ENCODE measurements at regions not wholly inside any gene's neighbourhood (a gene's known extent, or its start where the extent isn't known, plus 50 kb on each side); places are given as distances from the start of the nearest gene placed in this dataset.

DNA sequence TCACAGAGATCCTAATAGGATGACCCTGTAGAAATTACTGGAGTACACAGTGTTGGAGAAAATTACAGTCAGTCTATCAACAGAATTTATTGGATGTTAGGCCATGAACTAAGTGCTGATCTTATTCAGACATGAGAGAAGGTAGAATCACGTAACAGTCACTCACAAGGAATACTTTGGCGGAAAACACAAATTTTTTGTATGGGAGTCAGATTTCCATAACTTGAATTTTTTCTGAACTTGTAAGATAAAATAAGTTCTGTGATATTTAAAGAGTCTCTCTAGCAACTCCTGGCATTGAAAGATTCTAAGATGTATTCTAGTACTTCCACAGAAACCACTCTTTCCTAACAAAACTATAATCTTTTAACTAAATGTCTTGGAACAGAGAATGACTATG is 178.8 kb upstream of the MME start:
- Histone ChIP-seq H3K9me3 (no peaks in the 10 kb centered on the region), H3K4me1 (ENCODE audit: insufficient read depth) (no peaks in the 10 kb centered on the region), H3K27me3 (no peaks in the 10 kb centered on the region), H3K4me3 (no peak overlapping the region), H3K36me3 (no peaks in the 10 kb centered on the region), H3K27ac (no peak overlapping the region)
- DNase-seq = no peak
- intact Hi-C loops (cut with DNase I) = no loop called here
- 79 to 91% (median 88%) methylated on average over 2 of the region's 2 CpGs for WGBS, 3 donors
- TF ChIP-seq POLR2A (IDR thresholded peaks at IDR 0.05) = no peak

DNA sequence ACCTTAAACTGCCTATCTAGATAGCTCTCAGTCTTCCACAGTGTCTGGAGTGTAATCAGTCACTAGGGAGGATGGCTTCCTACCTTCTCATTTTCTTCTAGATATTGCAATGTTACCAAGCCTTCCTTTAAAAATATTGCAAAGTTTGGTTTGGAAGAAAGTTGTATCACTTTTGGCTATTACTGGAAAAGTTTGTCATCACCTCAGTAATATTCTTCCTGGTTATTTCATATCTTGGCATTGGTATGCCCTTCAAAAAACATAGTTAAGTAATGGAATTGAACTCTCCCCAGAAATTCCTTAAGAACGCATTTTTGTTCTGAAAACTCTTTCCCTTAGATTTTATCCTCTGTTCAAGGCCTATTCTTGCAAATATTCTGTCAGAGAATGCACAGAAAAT is 179.3 kb upstream of the MME start:
- no peak overlapping the region for H3K4me3 ChIP-seq
- WGBS, 3 donors = 63 to 77% (median 69%) methylated on average over 1 of the region's 1 CpG
- DNase-seq = no peak
- no peaks in the 10 kb centered on the region for H3K27me3 ChIP-seq
- no peak for TF ChIP-seq EP300 (IDR thresholded peaks at IDR 0.05)
- TF ChIP-seq, protein P1, sequence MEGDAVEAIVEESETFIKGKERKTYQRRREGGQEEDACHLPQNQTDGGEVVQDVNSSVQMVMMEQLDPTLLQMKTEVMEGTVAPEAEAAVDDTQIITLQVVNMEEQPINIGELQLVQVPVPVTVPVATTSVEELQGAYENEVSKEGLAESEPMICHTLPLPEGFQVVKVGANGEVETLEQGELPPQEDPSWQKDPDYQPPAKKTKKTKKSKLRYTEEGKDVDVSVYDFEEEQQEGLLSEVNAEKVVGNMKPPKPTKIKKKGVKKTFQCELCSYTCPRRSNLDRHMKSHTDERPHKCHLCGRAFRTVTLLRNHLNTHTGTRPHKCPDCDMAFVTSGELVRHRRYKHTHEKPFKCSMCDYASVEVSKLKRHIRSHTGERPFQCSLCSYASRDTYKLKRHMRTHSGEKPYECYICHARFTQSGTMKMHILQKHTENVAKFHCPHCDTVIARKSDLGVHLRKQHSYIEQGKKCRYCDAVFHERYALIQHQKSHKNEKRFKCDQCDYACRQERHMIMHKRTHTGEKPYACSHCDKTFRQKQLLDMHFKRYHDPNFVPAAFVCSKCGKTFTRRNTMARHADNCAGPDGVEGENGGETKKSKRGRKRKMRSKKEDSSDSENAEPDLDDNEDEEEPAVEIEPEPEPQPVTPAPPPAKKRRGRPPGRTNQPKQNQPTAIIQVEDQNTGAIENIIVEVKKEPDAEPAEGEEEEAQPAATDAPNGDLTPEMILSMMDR (IDR thresholded peaks at IDR 0.05) = no peak
- no peak for TF ChIP-seq POLR2A (IDR thresholded peaks at IDR 0.05)
- intact Hi-C loops (cut with DNase I) = no loop called here
- H3K36me3 ChIP-seq = no peaks in the 10 kb centered on the region
- H3K4me1 ChIP-seq (ENCODE audit: insufficient read depth) = no peaks in the 10 kb centered on the region
- no peaks in the 10 kb centered on the region for H3K9me3 ChIP-seq
- H3K27ac ChIP-seq = no peak overlapping the region

DNA sequence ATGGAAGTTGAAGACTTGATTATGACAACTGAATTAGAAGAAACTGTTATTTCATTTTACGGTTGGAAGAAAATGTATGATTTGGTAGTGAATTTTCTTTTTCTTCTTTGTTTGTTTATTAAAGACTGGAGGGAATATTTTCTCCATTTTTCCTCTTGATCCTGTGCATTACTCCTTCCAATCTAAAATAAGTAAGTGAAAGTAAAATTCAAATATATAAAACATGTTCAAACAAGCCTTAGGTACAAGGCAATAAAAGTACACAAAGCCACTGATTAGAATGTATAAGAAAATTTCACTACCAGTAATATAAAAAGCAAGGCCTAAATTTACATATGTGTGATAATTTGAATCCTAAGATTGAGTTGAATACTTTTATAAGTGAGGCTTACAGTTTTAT is 181.2 kb upstream of the MME start:
- no peaks in the 10 kb centered on the region for H3K36me3 ChIP-seq
- intact Hi-C loops (cut with DNase I) = no loop called here
- H3K4me3 ChIP-seq = no peak overlapping the region
- no peaks in the 10 kb centered on the region for H3K4me1 ChIP-seq (ENCODE audit: insufficient read depth)
- 89 to 97% (median 93%) methylated on average over 1 of the region's 1 CpG for WGBS, 3 donors
- TF ChIP-seq, protein P1 (IDR thresholded peaks at IDR 0.05) = no peak
- TF ChIP-seq EP300 (IDR thresholded peaks at IDR 0.05) = no peak
- TF ChIP-seq POLR2A (IDR thresholded peaks at IDR 0.05) = no peak
- DNase-seq = no peak
- no peaks in the 10 kb centered on the region for H3K27me3 ChIP-seq
- no peaks in the 10 kb centered on the region for H3K9me3 ChIP-seq
- H3K27ac ChIP-seq = no peak overlapping the region

DNA sequence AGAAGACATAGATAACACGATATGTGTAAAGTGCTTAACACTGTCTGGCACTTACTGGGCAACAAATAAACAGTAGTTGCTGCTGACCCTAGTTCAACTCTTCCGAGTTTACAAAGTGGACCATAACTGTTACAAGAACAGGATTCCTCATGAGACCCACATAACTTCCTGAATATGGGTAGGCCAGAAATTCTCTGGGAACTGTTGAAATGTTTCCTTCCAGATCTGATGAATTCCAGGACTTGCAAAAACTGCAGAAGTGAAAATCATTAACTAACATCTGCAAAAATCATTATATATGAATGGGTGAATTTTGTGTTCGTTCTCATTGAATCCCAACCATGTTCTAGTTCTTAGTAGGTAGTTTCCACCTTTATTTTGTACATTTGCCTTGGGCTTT is 181.7 kb upstream of the MME start:
- intact Hi-C loops (cut with DNase I) = no loop called here
- Histone ChIP-seq H3K9me3 (no peaks in the 10 kb centered on the region), H3K4me1 (ENCODE audit: insufficient read depth) (no peaks in the 10 kb centered on the region), H3K36me3 (no peaks in the 10 kb centered on the region), H3K27ac (no peak overlapping the region), H3K4me3 (no peak overlapping the region), H3K27me3 (no peaks in the 10 kb centered on the region)
- TF ChIP-seq, protein P1 (IDR thresholded peaks at IDR 0.05) = no peak
- TF ChIP-seq EP300 (IDR thresholded peaks at IDR 0.05) (no peak), POLR2A (IDR thresholded peaks at IDR 0.05) (no peak)
- no peak for DNase-seq
- WGBS, 3 donors = 63 to 79% (median 73%) methylated on average over 3 of the region's 3 CpGs

DNA sequence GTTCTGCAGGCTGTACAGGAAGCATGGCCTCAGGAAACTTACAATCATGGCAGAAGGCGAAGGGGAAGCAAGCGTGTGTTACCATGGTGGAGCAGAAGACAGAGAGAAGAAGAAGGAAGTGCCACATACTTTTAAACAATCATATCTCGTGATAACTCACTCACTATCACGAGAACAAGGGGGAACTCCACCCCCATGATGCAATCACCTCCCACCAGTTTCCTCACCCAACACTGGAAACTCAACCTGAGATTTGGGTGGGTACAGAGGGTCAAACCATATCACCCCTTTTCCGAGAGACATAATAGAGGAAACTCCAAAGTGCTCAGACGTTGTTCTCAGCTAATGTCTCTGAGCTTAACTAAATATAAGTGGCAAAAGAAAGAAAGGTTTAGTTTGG is 186.3 kb upstream of the MME start:
- intact Hi-C loops (cut with DNase I) = no loop called here
- TF ChIP-seq, protein P1 (IDR thresholded peaks at IDR 0.05) = no peak
- TF ChIP-seq EP300 (IDR thresholded peaks at IDR 0.05) = no peak
- TF ChIP-seq POLR2A (IDR thresholded peaks at IDR 0.05) = no peak

More for the DNA sequence above, 186.3 kb upstream of the MME start:
- Histone ChIP-seq H3K27ac (no peak overlapping the region), H3K4me1 (ENCODE audit: insufficient read depth) (no peaks in the 10 kb centered on the region), H3K27me3 (no peaks in the 10 kb centered on the region), H3K36me3 (no peaks in the 10 kb centered on the region), H3K9me3 (no peaks in the 10 kb centered on the region), H3K4me3 (no peak overlapping the region)
- WGBS, 3 donors = 91 to 93% (median 91%) methylated on average over 6 of the region's 6 CpGs
- no peak for DNase-seq
